HG03432 (cell line): ENCODE measurements at regions not wholly inside any gene's neighbourhood (a gene's known extent, or its start where the extent isn't known, plus 50 kb on each side); places are given as distances from the start of the nearest gene placed in this dataset.
"Not testable (repeated sequence)": the region's sequence is repeated elsewhere in the genome, so short reads cannot be mapped to it uniquely, and the experiment has no call there.

Source experiments
- ATAC-seq: cut with Tn5 transposase; IDR thresholded peaks from one replicate; pipeline ENCODE4 v1.9.1; 2021; ENCODE audit warnings: mild to moderate bottlenecking, moderate library complexity; ENCODE audit not compliant: unreplicated experiment

- ATAC-seq = no peak
Measured at GRCh38 chr20:20797521-20798310, 85.3 kb upstream of the RALGAPA2 start.

DNA sequence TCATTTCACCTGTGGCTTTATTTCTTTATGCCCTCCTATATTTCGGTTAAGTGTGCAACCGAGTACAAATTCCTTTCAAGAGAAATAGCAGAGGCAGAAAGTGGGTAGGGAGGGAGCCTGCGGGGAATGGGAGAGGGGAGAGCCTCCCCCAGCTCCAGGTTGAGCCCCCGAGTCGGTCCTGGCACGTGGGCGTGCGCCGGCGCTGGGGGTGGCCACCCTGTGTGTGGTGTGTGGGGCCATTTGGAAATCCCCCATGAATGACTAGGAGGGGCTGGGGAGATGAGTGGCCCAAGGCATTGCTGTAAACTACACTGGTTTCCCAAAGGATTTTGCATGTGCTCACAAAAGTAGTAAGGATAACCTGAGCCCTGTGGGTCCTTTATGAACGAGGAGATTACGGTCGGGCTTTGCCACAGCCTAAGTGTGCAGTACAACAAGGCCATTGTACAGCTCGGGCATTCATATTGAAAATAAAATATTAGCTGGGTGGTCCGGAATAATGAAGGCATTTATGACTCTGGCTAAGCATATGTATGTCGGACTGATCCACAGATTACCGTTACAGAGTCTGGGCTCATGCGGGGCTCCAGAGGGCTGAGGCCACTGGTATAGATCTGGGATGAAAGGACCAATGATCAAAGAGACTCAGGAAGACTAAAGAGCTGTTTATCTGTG is 84.5 kb upstream of the RALGAPA2 start:
- no peak for ATAC-seq

DNA sequence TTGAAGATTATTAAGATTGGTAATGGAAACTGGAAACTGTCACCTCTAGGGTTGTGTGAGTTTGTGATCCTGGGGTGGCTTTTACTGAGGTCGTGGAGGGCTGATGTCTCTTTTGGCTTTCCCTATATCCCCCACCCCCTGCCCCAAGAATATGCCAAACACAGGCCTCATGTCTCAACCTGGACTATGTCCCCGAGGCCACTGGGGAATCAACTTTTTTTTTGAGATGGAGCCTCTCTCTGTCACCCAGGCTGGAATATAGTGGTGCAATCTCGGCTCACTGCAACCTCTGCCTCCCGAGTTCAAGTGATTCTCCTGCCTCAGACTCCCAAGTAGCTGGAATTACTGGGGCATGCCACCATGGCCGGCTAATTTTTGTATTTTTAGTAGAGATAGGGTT is 83.3 kb upstream of the RALGAPA2 start:
- ATAC-seq = no peak

- no peak for ATAC-seq
Measured at GRCh38 chr20:20795119-20795518, 82.7 kb upstream of the RALGAPA2 start.

DNA sequence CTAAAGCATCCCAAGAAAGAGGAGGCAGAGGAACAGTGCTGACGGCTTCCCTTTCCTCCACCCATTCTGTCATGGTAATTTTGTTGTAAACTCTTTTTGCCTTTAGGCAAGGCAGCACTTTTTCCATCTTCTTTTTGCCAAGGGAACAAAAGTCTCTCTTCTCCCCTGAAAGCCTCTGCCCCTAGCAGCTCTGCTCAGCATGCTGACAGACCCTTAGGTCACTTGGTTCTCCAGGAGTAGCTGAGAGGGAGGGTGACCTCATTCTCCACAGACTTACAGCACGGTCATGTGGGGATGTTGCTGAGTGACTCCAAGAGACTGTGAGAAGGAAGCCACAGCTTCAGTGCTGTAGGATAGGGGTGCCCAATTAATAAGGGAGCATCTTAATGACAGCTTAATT is 81.1 kb upstream of the RALGAPA2 start:
- no peak for ATAC-seq

DNA sequence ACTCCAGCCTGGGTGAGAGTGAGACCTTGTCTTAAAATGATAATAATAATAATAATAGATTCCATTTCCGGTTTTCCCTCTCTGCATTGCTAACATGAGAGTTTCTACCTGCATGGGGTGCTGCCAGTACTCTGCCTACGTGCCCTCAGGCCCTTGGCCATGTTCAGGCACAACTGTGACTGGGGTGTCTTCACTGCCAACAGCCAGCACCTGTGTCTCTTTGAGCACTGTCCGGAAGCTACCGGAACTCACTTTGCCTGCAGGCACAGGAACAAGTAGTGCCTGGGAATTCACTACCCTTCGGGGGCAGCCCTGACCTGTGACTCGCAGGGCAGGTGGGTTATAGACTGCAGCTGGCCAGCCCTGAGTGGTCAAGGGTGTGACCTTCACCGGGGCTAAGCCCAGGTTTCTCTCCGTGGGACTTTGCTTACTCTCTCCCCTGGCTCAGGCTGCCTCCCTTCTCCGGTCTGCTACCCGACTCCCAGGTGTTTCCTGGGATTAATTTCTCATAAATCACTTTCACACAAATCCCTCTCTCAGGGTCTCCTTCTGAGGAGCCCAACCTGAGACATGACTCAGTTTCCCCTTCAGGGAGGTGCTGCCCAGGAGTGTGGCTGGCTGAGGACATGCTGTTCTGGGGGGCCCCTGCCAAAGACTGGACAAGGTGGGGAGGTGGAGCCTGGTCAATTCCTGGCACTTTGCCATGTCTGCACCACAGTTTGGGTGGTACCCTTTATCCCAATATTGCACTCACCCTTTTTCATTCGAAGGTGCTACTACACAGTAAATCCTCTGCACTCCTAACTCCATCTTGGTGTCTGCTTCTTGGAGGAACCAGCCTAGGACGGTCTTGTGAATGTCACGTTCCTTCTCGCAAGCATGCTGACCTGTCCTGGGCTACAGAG is 79.5 kb upstream of the RALGAPA2 start:
- no peak for ATAC-seq

DNA sequence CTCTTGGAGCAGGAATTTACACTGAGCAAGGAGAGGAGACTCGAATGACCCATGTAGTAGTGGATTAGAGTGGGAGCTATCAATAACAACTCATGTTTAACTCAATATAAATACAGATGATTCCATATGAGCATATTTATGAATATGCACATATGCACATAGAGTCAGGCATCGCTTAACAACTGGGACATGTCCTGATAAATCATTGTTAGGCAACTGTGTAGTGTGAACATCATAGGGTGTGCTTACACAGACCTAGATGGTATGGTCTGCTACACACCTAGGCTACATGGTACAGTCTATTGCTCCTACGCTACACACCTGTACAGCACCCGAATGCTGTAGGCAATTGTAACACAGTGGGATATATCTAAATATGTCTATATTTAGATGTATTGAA is 75.9 kb upstream of the RALGAPA2 start:
- no peak for ATAC-seq

GRCh38 chr20:20786428-20786827 is 74.0 kb upstream of the RALGAPA2 start:
- no peak for ATAC-seq

- ATAC-seq = no peak
Measured at GRCh38 chr20:20785226-20785625, 72.8 kb upstream of the RALGAPA2 start.

- not testable (repeated sequence) for ATAC-seq
Measured at GRCh38 chr20:20784450-20784849, 72.0 kb upstream of the RALGAPA2 start.

- no peak for ATAC-seq
Measured at GRCh38 chr20:20783450-20783849, 71.0 kb upstream of the RALGAPA2 start.

GRCh38 chr20:20782755-20783154 is 70.3 kb upstream of the RALGAPA2 start:
- ATAC-seq = no peak

- no peak for ATAC-seq
Measured at GRCh38 chr20:20782231-20782630, 69.8 kb upstream of the RALGAPA2 start.

- ATAC-seq = no peak
Measured at GRCh38 chr20:20781029-20781428, 68.6 kb upstream of the RALGAPA2 start.

DNA sequence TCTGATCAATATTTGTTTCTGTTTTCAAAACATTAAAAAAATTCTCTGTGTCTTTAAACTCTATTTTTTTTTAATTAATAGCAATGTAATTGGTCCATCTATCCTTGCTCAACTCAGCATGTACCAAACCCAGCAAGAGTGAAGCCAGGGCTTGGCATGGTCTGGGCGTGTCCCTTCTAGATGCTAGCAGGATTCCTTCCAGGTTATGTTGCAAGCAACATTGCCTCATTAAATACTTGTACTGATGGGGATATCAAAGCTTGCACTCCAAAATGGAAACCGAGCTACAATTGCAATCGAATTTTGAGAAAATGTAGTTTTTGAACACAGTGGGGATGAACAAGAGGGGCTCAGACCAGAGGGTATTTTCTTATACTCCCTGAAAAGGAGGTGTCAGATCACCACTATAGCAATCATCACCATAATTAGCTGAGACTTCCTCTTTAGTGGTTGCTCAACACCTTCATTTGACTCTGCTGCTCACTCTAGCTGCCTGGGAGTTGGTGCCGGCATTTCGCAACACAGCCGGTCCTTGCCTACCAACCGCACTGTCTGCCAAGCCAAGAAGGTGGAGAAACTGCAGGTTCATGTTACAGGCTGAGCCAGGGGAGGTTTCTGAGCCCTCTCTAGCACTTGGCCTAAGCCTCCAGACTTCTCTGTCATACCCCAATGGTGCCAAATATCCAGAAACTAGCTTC is 67.8 kb upstream of the RALGAPA2 start:
- ATAC-seq = peak; percentile 80

GRCh38 chr20:20778676-20779075 is 66.2 kb upstream of the RALGAPA2 start:
- ATAC-seq = no peak

GRCh38 chr20:20772497-20773085 is 60.1 kb upstream of the RALGAPA2 start:
- ATAC-seq = no peak

DNA sequence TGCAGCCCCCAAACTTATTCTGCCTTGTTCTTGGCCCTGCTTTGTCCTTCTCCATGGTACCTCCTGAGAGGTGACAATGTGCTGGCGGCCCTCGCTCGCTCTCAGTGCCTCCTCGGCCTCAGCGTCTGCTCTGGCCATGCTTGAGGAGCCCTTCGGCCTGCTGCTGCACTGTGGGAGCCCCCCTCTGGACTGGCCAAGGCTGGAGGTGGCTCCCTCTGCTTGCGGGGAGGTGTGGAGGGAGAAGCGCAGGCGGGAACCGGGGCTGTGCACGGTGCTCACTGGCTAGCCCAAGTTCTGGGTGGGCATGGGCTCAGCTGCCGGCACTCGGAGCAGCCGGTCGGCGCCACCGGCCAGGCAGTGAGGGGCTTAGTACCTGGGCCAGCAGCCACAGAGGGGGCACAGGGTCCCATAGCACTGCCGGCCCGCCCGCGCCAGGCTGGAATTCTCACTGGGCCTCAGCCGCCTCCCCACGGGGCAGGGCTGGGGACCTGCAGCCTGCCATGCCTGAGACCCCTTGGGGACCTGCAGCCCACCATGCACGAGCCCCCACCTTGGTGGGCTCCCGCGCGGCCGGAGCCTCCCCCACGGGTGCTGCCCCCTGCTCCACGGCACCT is 55.9 kb upstream of the RALGAPA2 start:
- no peak for ATAC-seq

- ATAC-seq = no peak
Measured at GRCh38 chr20:20765696-20766365, 53.4 kb upstream of the RALGAPA2 start.

- no peak for ATAC-seq
Measured at GRCh38 chr20:20763650-20764049, 51.2 kb upstream of the RALGAPA2 start.
